CD4-positive, alpha-beta T cell treated with Interferon alpha-2 for 1 hour (primary cell): ENCODE measurements at regions not wholly inside any gene's neighbourhood (a gene's known extent, or its start where the extent isn't known, plus 50 kb on each side); places are given as distances from the start of the nearest gene placed in this dataset.

Experiments
- DNase-seq, 2 donors: peaks; one replicate each; pipeline ENCODE4 v3.0.0-alpha.2; 2020 to 2022

- no peak for DNase-seq
Observed at GRCh38 chr2:58871469-58872142, 630.5 kb upstream of the FANCL start.

- DNase-seq = no peak
Observed at GRCh38 chr2:58870704-58871103, 629.6 kb upstream of the FANCL start.

- DNase-seq = no peak
Observed at GRCh38 chr2:58866946-58867345, 625.8 kb upstream of the FANCL start.

GRCh38 chr2:58866527-58866926 lies 625.4 kb upstream of the FANCL start:
- no peak for DNase-seq

GRCh38 chr2:58866040-58866439 lies 624.9 kb upstream of the FANCL start:
- DNase-seq = no peak

- no peak for DNase-seq
Observed at GRCh38 chr2:58865436-58865835, 624.3 kb upstream of the FANCL start.

GRCh38 chr2:58862244-58862643 lies 621.1 kb upstream of the FANCL start:
- no peak for DNase-seq

- no peak for DNase-seq
Observed at GRCh38 chr2:58860586-58860985, 619.5 kb upstream of the FANCL start.

GRCh38 chr2:58856100-58856499 lies 615.0 kb upstream of the FANCL start:
- DNase-seq = no peak

- no peak for DNase-seq
Observed at GRCh38 chr2:58853420-58853819, 612.3 kb upstream of the FANCL start.

GRCh38 chr2:58852905-58853304 lies 611.8 kb upstream of the FANCL start:
- DNase-seq = no peak

GRCh38 chr2:58852243-58852642 lies 611.1 kb upstream of the FANCL start:
- DNase-seq = no peak

GRCh38 chr2:58851598-58851997 lies 610.5 kb upstream of the FANCL start:
- no peak for DNase-seq

GRCh38 chr2:58845011-58845410 lies 603.9 kb upstream of the FANCL start:
- no peak for DNase-seq

GRCh38 chr2:58842501-58843155 lies 601.5 kb upstream of the FANCL start:
- no peak for DNase-seq

- DNase-seq = no peak
Observed at GRCh38 chr2:58834404-58834803, 593.3 kb upstream of the FANCL start.

- DNase-seq = no peak
Observed at GRCh38 chr2:58826795-58827194, 585.7 kb upstream of the FANCL start.

GRCh38 chr2:58812771-58813344 lies 571.7 kb upstream of the FANCL start:
- DNase-seq = no peak

GRCh38 chr2:58805126-58805525 lies 564.0 kb upstream of the FANCL start:
- DNase-seq = no peak

GRCh38 chr2:58803192-58803591 lies 562.1 kb upstream of the FANCL start:
- no peak for DNase-seq

GRCh38 chr2:58800881-58801280 lies 559.8 kb upstream of the FANCL start:
- DNase-seq = no peak

GRCh38 chr2:58798676-58799208 lies 557.6 kb upstream of the FANCL start:
- no peak for DNase-seq

- DNase-seq = no peak
Observed at GRCh38 chr2:58796239-58796910, 555.2 kb upstream of the FANCL start.

- no peak for DNase-seq
Observed at GRCh38 chr2:58794916-58795315, 553.8 kb upstream of the FANCL start.
